Lung (tissue), 11 donors: ENCODE measurements at regions not wholly inside any gene's neighbourhood (a gene's known extent, or its start where the extent isn't known, plus 50 kb on each side); places are given as distances from the start of the nearest gene placed in this dataset.

Experiments used
- ATAC-seq: fragments of 200-7000 bp; cut with Tn5 transposase; one replicate; pipeline ENCODE4 v1.9.1; 2020; ENCODE audit warnings: moderate number of reproducible peaks; ENCODE audit not compliant: insufficient read depth, low FRiP score
- DNase-seq, 3 donors: peaks; one replicate each; pipeline ENCODE4 v3.0.0-alpha.2; 2013 to 2017
- H3K27ac ChIP-seq, 2 donors: one replicate each; pipeline ENCODE4 v1.5.1; 2013; ENCODE audit warnings: mild to moderate bottlenecking in 2 of 2, moderate library complexity in 2 of 2, control low read depth in 1 of 2, inconsistent platforms in 1 of 2, low read depth in 1 of 2, low read length in 1 of 2
- H3K27me3 ChIP-seq, 3 donors: one replicate each; pipeline ENCODE4 v1.5.1; 2013; ENCODE audit warnings: low read length in 2 of 3; ENCODE audit not compliant: control insufficient read depth in 3 of 3, insufficient read depth in 3 of 3
- H3K36me3 ChIP-seq, 4 donors: one replicate each; pipeline ENCODE4 v1.5.1; 2013; ENCODE audit warnings: low read length in 4 of 4, mild to moderate bottlenecking in 1 of 4, moderate library complexity in 1 of 4; ENCODE audit not compliant: control insufficient read depth in 4 of 4, insufficient read depth in 4 of 4
- H3K4me1 ChIP-seq, 5 donors: one replicate each; pipeline ENCODE4 v1.5.1; 2013; ENCODE audit warnings: low read length in 5 of 5, mild to moderate bottlenecking in 2 of 5, moderate library complexity in 1 of 5; ENCODE audit not compliant: control insufficient read depth in 5 of 5, insufficient read depth in 5 of 5
- H3K4me3 ChIP-seq: one replicate; pipeline ENCODE4 v1.5.1; 2013; ENCODE audit warnings: mild to moderate bottlenecking, control low read depth, moderate library complexity
- H3K9ac ChIP-seq, 2 donors: one replicate each; pipeline ENCODE4 v1.5.1; 2013; ENCODE audit warnings: low read length in 2 of 2, control low read depth in 1 of 2; ENCODE audit not compliant: insufficient read depth in 1 of 2
- H3K9me3 ChIP-seq, 4 donors: one replicate each; pipeline ENCODE4 v1.5.1; 2013; ENCODE audit warnings: low read length in 3 of 4, mild to moderate bottlenecking in 1 of 4, moderate library complexity in 1 of 4; ENCODE audit not compliant: control insufficient read depth in 4 of 4, insufficient read depth in 3 of 4
- CTCF ChIP-seq: IDR thresholded peaks from 2 replicates; pipeline ENCODE4 v1.5.1; 2012; ENCODE audit warnings: mild to moderate bottlenecking; ENCODE audit errors: control extremely low read depth, extremely low read depth
- WGBS, 2 donors: extraction: QIAGEN DNeasy Blood & Tissue Kit; methylation state at CpG; one replicate each; pipeline ENCODE4 v1.1.7; 2013; 5-methylcytosine and 5-hydroxymethylcytosine counted together
- donor health status: control.
- donor health status: control.
- donor health status: Bipolar disorder and iron deficiency.
- donor health status: healthy.
- donor health status: DM: yes; HTN: yes; CAD: no.

- H3K36me3 ChIP-seq: no peaks in the 10 kb centered on the region
- WGBS, 2 donors: 60 to 82% methylated on average over 4 of the region's 4 CpGs
- H3K9ac ChIP-seq: no peak overlapping the region
- H3K27ac ChIP-seq: no peak overlapping the region
- ATAC-seq (no peak), DNase-seq (no peak)
- no peak for TF ChIP-seq CTCF
- peaks cover 0 to 9% (median 1%) of the 10 kb centered on the region in 5 donors for H3K4me1 ChIP-seq
- no peaks in the 10 kb centered on the region for H3K9me3 ChIP-seq
- no peak overlapping the region for H3K4me3 ChIP-seq
- H3K27me3 ChIP-seq: no peaks in the 10 kb centered on the region
Observed at GRCh38 chr12:92416385-92416812, 270.8 kb upstream of the BTG1 start.

- H3K36me3 ChIP-seq: no peaks in the 10 kb centered on the region
- no peak overlapping the region for H3K9ac ChIP-seq
- DNase-seq: peak in 2 of 3 donors; percentile 19 to 57
- no peak for ATAC-seq
- H3K4me1 ChIP-seq: peaks cover 0 to 9% (median 1%) of the 10 kb centered on the region in 5 donors
- 70 to 83% methylated on average over 5 of the region's 5 CpGs for WGBS, 2 donors
- H3K27me3 ChIP-seq: no peaks in the 10 kb centered on the region
- no peak overlapping the region for H3K27ac ChIP-seq
- TF ChIP-seq CTCF: no peak
- no peaks in the 10 kb centered on the region for H3K9me3 ChIP-seq
- H3K4me3 ChIP-seq: no peak overlapping the region
Observed at GRCh38 chr12:92414170-92415070, 268.8 kb upstream of the BTG1 start.

- TF ChIP-seq CTCF: no peak
- WGBS, 2 donors: 89 to 96% methylated on average over 3 of the region's 3 CpGs
- Histone ChIP-seq H3K27me3 (no peaks in the 10 kb centered on the region), H3K4me3 (no peak overlapping the region), H3K9me3 (no peaks in the 10 kb centered on the region), H3K36me3 (no peaks in the 10 kb centered on the region), H3K27ac (no peak overlapping the region), H3K4me1 (peaks cover 0 to 9% (median 1%) of the 10 kb centered on the region in 5 donors), H3K9ac (no peak overlapping the region)
- DNase-seq (no peak), ATAC-seq (no peak)
Observed at GRCh38 chr12:92413286-92413685, 267.6 kb upstream of the BTG1 start.
